Testis (tissue), 2 donors: ENCODE measurements at regions not wholly inside any gene's neighbourhood (a gene's known extent, or its start where the extent isn't known, plus 50 kb on each side); places are given as distances from the start of the nearest gene placed in this dataset.

Experiments used
- DNase-seq: peaks from one replicate; pipeline ENCODE4 v3.0.0-alpha.2; 2019
- H3K27ac ChIP-seq, 2 donors: fragments of 200-600 bp; sonication (generic); one replicate each; pipeline ENCODE4 v1.5.1; 2019
- H3K27me3 ChIP-seq: fragments of 200-600 bp; sonication (generic); one replicate; pipeline ENCODE4 v1.5.1; 2019
- H3K36me3 ChIP-seq: fragments of 200-600 bp; sonication (generic); one replicate; pipeline ENCODE4 v1.5.1; 2017; ENCODE audit warnings: low read depth; ENCODE audit errors: missing control alignments
- H3K4me1 ChIP-seq: fragments of 200-600 bp; sonication (generic); one replicate; pipeline ENCODE4 v1.5.1; 2019
- H3K4me3 ChIP-seq, 2 donors: fragments of 200-600 bp; sonication (generic); one replicate each; pipeline ENCODE4 v1.5.1; 2017 to 2019
- H3K9me3 ChIP-seq: fragments of 200-600 bp; sonication (generic); one replicate; pipeline ENCODE4 v1.5.1; 2017
- POLR2A ChIP-seq: fragments of 450-650 bp; IDR thresholded peaks from one replicate; pipeline ENCODE4 v1.6.1; 2017; ENCODE audit warnings: antibody characterized with exemption, mild to moderate bottlenecking, moderate library complexity
- WGBS, 2 donors: methylation state at CpG; one replicate each; pipeline ENCODE4 v1.1.5; 2018; 5-methylcytosine and 5-hydroxymethylcytosine counted together
- intact Hi-C: fragments of 100-400 bp; cut with DNase I; formaldehyde crosslinking; loops from one replicate; pipeline ENCODE4 v1.15.1; 2023; ENCODE audit warnings: low total_unique reads
- TF ChIP-seq, protein P1 (sequence below), 3 experiments: fragments of 450-650 bp in 2 of 3; fragments of 200-600 bp in 1 of 3; sonication (generic) in 1 of 3; IDR thresholded peaks; one replicate each; pipeline ENCODE4 v1.5.1; 2016 to 2019; ENCODE audit warnings: antibody characterized with exemption in 3 of 3, mild to moderate bottlenecking in 2 of 3, moderate library complexity in 1 of 3

DNA sequence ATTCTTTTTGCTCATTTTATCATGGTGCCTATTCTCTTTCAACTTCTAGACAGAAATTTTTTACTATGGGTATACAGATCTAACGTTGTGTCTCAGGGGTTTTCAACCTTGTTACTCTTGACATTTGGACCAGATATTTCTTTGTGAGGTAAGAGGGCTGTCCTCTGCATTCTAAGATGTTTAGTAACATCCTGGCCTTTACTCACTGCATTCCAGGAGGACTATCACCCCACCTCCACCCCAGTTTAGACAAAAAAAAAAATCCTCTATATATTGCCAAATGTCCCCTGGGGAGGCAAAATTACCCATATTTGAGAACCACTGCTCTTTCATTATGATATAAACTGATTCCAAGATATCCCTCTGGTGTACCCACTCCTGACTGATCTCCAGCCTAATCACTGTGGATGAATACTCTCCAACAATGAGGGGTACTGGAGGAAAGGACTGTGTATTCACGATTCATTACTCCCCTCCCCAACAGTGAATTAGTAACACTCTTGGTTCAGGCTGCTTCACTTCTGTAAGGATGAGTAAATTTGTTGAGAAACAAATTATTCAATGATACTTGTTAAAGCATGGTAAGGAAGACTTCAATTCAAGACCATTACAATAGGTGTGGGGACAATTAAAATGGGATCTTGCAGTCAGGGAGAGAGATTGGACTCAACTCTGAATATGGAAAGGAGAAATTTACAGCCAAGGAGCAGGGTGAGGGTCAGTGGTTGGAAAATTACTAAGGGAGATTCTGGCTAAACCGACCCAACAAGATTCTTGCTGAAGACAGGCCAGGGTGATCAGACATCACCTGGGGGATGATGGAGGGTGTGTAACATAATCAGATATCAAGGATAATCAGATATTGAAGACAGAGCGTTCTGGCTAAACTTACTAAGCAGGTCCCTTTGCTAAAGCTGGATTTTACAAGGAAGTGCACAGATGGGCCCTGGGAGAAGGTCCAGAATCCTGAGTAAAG, 123.8 kb upstream of the DAZL start:
- no peak overlapping the region for H3K27ac ChIP-seq
- intact Hi-C loops: no loop called here
- WGBS, 2 donors: 47 to 67% methylated on average over 4 of the region's 4 CpGs

GRCh38 chr3:16738451-16738850, 133.2 kb upstream of the DAZL start:
- Histone ChIP-seq H3K9me3 (no peaks in the 10 kb centered on the region), H3K36me3 (no peaks in the 10 kb centered on the region), H3K27ac (no peak overlapping the region), H3K4me1 (no peaks in the 10 kb centered on the region), H3K27me3 (no peaks in the 10 kb centered on the region), H3K4me3 (no peak overlapping the region)
- TF ChIP-seq, protein P1, sequence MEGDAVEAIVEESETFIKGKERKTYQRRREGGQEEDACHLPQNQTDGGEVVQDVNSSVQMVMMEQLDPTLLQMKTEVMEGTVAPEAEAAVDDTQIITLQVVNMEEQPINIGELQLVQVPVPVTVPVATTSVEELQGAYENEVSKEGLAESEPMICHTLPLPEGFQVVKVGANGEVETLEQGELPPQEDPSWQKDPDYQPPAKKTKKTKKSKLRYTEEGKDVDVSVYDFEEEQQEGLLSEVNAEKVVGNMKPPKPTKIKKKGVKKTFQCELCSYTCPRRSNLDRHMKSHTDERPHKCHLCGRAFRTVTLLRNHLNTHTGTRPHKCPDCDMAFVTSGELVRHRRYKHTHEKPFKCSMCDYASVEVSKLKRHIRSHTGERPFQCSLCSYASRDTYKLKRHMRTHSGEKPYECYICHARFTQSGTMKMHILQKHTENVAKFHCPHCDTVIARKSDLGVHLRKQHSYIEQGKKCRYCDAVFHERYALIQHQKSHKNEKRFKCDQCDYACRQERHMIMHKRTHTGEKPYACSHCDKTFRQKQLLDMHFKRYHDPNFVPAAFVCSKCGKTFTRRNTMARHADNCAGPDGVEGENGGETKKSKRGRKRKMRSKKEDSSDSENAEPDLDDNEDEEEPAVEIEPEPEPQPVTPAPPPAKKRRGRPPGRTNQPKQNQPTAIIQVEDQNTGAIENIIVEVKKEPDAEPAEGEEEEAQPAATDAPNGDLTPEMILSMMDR (IDR thresholded peaks at IDR 0.05): no peak
- TF ChIP-seq POLR2A: no peak
- no peak for DNase-seq
- intact Hi-C loops: no loop called here
- WGBS, 2 donors: 85 to 91% methylated on average over 1 of the region's 1 CpG

More for the DNA sequence above, 123.8 kb upstream of the DAZL start:
- Histone ChIP-seq H3K4me3 (no peak overlapping the region), H3K36me3 (no peaks in the 10 kb centered on the region), H3K4me1 (no peaks in the 10 kb centered on the region), H3K9me3 (no peaks in the 10 kb centered on the region), H3K27me3 (no peaks in the 10 kb centered on the region)
- no peak for TF ChIP-seq POLR2A
- TF ChIP-seq, protein P1 (IDR thresholded peaks at IDR 0.05): no peak
- DNase-seq: no peak

DNA sequence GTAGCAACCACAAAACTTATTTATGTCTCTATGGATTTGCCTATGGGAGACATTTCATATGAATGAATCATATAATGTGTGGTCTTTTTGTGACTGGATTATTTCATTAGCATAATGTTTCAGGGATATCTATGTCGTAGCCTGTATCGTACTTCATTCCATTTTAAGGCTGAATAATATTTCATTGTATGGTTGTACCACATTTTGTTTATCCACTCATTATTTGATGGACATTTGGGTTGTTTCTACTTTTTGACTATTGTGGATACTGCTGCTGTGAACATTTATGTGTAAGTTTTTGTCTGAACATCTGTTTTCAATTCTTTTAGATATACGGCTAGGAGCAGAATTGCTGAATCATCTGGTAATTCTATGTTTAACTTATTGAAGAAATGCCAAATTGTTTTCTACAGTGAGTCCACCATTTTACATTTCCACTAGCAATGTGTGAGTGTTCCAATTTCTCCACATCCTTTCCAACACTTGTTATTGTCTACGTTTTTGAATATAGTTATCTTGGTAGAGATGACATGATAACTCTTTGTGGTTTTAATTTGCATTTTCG, 134.4 kb upstream of the DAZL start:
- H3K27me3 ChIP-seq: no peaks in the 10 kb centered on the region
- H3K4me1 ChIP-seq: no peaks in the 10 kb centered on the region
- H3K9me3 ChIP-seq: no peaks in the 10 kb centered on the region
- no peak overlapping the region for H3K27ac ChIP-seq
- TF ChIP-seq, protein P1 (IDR thresholded peaks at IDR 0.05): no peak
- no peak for TF ChIP-seq POLR2A
- 71 to 93% methylated on average over 4 to 5 of the region's 5 CpGs for WGBS, 2 donors
- H3K4me3 ChIP-seq: no peak overlapping the region
- DNase-seq: no peak
- no peaks in the 10 kb centered on the region for H3K36me3 ChIP-seq
- intact Hi-C loops: no loop called here

DNA sequence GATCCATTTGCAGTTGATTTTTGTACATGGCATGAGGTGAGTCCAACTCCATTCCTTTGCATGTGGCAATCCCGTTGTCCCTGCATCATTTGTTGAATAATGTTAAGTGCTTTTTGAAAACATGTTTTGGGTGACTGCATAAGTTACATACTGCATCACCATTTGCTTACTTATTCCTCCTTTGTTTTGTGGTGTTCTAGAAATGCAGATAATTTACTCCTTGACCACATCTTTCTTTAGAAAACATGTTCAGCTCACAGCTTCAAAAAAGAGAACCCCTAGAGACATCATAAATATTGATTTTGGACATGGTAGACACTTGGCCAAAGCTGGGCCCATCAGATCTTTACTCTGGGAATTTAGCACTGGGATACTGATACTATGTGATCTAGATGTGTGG, 135.3 kb upstream of the DAZL start:
- no peak for DNase-seq
- no peak overlapping the region for H3K4me3 ChIP-seq
- intact Hi-C loops: no loop called here
- no peaks in the 10 kb centered on the region for H3K36me3 ChIP-seq
- no peaks in the 10 kb centered on the region for H3K27me3 ChIP-seq
- no peak for TF ChIP-seq POLR2A
- TF ChIP-seq, protein P1 (IDR thresholded peaks at IDR 0.05): no peak
- no peaks in the 10 kb centered on the region for H3K9me3 ChIP-seq
- H3K4me1 ChIP-seq: no peaks in the 10 kb centered on the region
- WGBS, 2 donors: 94 to 100% methylated on average over 1 of the region's 1 CpG
- no peak overlapping the region for H3K27ac ChIP-seq
